T1000 (cell line): ENCODE measurements at regions not wholly inside any gene's neighbourhood (a gene's known extent, or its start where the extent isn't known, plus 50 kb on each side); places are given as distances from the start of the nearest gene placed in this dataset.
"Not testable (repeated sequence)": the region's sequence is repeated elsewhere in the genome, so short reads cannot be mapped to it uniquely, and the experiment has no call there.

Experiments
- DNase-seq: peaks from one replicate; lab custom pipeline; 2025; ENCODE audit warnings: mixed read lengths; lab: John Stamatoyannopoulos, UW

DNA sequence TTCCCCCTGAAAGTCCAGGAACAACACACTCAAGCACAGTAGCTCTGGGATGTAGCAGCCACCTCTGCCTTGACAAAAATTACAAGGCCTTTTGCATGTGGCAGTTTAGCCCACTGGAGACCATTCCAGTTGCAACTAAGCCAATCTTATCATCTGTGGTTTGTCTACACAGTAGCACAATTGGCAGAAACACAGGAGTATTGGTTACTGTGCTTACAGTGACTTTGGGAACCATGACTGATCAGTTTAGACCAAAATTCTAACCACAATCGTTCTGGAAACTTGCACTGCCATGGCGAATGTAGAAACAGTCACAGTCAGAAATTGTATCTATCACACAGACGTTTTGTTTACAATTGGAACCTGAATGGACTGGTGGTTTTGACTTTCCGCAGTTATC, 403.7 kb upstream of the MEIS1 start:
- DNase-seq, result no peak

- no peak for DNase-seq
Observed at GRCh38 chr2:66030553-66030952, 404.4 kb upstream of the MEIS1 start.

GRCh38 chr2:66024391-66024790, 410.5 kb upstream of the MEIS1 start:
- DNase-seq, result no peak

DNA sequence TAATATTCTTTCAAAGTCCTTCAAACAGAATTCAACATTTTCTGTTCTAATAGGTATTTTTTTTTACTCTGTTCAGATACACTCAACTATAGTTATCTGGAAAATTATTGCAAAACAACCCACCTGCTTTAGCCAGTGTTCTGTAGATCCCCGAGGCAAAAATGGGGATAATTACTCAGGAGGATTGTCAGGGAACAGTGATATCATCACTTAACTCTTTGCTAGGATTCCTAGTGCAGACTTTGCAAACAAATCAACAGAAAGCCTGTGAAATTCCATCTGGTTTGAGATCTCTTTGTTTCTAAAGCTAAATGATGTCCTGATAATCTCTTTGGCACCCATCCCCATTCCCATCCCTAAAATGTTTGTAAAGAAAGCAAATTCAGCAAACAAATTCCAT, 413.6 kb upstream of the MEIS1 start:
- no peak for DNase-seq

DNA sequence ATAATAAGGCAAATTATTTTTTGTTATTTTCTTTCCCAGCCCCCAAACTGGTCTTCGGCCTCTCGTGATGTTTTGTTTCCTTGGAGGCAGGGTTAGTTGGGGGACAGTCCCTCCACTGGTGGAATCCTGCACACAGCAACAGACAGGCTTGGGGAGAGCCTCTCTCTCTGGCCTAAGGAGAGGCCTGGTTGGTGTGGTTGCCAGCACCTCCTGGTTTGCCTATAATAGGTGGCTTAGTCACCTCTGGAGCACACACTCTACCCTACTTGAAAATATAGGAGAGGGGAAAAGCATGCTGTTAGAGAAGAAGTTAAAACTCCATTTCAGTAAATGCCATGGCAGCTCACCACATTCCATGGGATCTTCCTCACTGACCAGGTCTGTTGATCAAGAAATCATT, 417.2 kb upstream of the MEIS1 start:
- no peak for DNase-seq

DNA sequence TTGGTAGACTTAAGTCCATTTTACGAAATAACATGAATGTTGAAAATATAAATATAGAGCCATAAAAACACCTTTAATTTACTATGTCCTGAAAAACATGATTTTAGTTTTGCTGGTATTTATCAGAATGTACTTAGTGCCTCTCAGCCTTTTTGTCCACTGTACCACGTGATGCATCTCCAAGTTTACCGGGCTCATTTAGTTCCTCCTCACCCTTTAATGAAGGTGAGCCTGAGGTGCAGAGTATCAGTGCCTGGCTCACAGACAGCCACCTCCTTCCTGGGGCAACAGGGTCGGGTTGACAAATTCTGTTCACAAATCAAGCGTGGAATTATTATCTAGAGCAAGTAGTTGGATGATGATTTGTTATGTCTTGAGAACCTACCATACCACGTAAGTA, 420.5 kb upstream of the MEIS1 start:
- no peak for DNase-seq

DNA sequence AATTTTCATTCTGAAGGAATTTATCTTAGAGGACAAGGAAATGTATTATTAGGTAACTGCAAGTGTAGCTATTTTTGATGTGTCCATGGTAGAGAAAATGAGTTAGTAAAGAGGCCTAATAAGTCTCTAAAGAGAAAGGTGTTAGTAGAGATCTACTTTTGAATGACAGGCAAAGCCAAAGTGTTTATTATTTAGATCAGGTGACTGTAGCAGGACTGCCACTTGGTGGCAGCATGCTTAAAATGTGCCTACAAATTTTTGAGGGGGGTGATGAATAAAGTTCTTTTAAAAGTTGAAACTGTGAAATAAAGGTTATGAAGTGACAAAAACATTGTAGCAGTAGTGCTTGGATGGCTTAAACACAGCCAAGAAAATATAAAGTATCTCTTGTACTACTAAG, 421.5 kb upstream of the MEIS1 start:
- no peak for DNase-seq

- no peak for DNase-seq
Observed at GRCh38 chr2:66003931-66004330, 431.0 kb upstream of the MEIS1 start.

DNA sequence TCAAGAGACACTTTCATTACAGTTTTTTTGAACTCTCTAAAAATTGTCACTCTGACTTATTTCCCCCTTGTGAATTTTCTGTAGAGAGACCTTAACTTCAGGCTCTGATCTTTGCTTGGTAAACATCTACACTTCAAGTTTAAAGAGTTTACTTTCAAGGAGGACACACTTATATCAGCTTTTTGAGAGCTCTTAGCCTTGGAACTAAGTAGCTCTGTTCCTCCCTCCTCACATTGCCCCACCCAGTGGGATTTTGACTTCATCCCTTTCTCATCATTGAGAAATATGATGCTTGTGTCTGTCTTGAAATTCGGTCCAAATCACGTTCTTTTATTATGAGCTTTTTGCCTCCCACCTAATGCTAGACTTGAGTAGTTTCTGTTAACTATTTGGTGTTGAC, 433.4 kb upstream of the MEIS1 start:
- no peak for DNase-seq

DNA sequence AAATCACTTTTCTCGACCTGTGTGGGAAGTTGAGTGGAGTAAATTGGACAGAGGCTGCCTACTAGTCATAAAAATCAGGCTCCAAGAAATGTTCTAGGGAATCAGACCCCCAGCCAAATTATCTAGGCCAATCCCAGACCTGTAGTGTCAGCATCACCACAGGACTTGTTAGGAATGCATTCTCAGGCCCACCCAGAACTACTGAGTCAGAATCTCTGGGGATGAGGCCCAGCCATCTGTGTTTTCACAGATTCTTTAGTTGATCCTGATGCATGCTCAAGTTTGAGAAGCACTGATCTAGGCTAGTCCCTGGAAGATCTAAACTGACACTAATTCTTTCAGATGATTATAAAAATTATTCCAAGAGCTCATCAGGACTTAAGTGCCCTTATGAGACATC, 434.0 kb upstream of the MEIS1 start:
- no peak for DNase-seq

DNA sequence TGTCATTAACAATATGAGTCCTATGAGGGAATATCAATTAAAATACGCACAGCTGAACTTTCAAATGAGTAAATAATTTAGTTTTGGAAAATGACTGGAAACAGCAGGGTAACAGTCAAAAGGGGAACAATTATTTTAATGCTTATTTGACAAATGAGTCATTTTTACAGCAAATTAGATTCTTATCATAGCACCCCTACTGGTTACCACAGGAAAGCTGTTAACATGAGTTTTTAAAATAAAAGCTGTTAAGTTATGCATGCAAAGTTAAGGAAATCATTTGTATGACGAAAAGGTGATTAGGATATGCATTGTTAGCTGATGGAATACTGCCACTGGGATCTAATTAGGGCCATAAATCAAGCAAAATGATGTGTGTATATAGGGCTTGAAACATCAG, 435.1 kb upstream of the MEIS1 start:
- DNase-seq, result no peak

DNA sequence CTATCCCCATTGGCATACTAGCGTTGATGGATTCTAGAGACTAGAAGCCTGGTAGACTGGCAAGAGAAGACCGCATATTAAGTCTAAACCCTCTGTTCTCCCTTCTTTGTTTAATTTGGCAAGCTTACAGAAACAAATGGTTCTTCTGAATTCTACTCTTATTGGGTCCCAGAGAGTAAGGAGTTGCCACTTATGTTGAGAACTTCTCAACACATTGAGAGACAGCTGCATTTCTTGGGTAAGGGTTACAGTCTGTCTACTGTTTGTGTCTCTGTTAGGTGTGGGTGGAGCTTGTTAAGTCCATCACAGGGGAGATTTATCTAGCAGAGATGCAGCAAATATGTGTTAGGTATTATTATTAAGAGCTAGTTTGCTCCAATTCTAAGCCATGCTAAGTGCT, 435.8 kb upstream of the MEIS1 start:
- DNase-seq, result no peak

GRCh38 chr2:65997961-65998360, 437.0 kb upstream of the MEIS1 start:
- DNase-seq, result no peak

DNA sequence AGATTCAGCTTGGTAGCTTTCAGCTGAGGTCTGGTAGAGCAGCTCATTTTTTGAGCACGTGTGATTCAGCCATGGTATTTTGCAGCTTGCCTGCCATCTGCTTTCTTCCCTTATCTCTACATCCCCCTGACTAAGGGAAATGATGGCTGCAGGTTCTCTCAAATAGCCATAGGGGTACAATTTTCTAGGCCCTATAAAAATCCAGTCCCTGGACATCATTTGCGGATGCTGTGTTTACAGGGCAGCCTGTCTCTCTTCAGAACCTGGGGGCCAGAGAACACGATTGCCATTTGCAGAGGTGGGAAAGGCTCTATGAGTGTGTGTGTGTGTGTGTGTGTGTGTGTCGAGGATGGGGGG, 442.7 kb upstream of the MEIS1 start:
- DNase-seq, result no peak

- DNase-seq, result no peak
Observed at GRCh38 chr2:65991381-65992197, 443.3 kb upstream of the MEIS1 start.

GRCh38 chr2:65985986-65986385, 448.9 kb upstream of the MEIS1 start:
- DNase-seq, result no peak

DNA sequence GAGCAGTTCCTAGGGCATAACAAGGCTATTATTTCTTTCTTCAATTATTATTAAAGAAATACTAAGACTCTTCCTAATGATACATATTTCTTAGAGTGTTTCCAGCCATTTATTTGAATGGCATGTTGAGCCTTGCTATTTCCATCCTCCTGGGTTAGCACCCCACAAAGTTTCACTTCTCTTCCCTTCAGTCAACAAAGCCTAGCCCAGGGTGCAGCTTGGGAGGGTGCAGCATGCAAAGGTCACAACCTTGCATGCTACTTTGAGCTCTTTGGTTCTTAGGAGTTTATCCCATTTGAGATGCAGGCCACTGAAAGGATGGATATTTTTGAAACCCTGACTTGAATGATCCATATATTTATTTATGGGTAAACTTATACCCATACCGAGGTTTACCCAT, 454.4 kb upstream of the MEIS1 start:
- DNase-seq, result no peak

GRCh38 chr2:65979446-65979845, 455.5 kb upstream of the MEIS1 start:
- no peak for DNase-seq

- no peak for DNase-seq
Observed at GRCh38 chr2:65974067-65974723, 460.7 kb upstream of the MEIS1 start.

DNA sequence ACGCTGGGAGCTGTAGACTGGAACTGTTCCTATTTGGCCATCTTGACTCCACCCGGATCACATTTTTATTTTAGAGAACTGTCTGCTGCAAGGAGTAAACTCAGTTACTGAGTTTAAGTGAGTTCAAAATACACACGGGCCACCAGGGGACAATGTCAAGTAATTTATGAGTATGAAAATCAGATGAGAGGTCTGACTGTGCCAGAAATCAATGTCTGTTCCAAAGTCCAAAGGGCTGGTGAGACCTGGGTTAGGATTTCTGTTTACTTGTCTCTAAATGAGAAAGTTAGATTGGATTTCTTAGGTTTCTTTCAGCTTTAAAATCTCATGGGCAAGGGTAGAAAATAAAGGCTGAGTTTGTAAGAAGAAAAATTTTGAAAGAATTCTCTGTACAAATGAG, 465.8 kb upstream of the MEIS1 start:
- no peak for DNase-seq

GRCh38 chr2:65963303-65963702, 471.6 kb upstream of the MEIS1 start:
- not testable (repeated sequence) for DNase-seq

DNA sequence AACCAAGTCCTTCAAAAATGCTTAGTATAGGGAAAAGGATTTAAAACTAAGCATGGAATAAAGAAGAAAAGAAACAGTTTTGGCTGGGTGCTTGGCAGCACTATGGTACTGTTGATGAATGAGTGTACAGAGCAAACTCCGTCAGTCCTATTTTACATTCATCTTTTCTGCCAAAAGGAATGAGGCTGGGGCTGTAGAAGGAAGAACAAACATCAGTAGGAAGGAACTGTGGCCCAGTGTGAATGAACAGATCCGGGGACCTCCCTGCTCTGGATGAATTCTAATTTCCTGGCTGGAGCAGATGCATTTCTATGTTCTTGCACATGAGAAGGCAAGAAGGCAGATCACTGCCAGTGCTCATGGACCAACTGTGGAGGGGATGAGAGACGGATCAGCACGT, 474.0 kb upstream of the MEIS1 start:
- DNase-seq, result no peak

GRCh38 chr2:65957886-65958285, 477.0 kb upstream of the MEIS1 start:
- DNase-seq, result no peak

DNA sequence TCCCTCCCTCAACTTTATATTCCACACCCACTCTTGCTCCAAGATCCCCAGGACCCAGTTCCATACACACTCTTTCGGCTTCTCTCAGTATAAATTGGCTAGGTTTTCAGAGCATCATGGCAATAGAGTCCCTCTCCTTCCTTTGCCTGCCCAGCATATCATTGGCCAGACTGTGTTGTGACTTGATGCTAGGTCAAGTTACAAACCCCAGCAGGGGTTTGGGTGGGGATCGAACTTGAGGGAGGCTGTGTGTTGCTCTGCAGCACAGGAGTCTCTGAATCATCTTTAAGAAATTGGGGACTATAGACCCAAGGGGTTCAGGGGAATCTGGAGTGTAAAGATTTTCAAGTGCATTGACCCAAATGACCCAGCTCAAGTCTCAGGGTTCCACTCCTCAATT, 477.5 kb upstream of the MEIS1 start:
- no peak for DNase-seq
